KBM-7 (cell line): ENCODE measurements at regions not wholly inside any gene's neighbourhood (a gene's known extent, or its start where the extent isn't known, plus 50 kb on each side); places are given as distances from the start of the nearest gene placed in this dataset.
"Not testable (repeated sequence)": the region's sequence is repeated elsewhere in the genome, so short reads cannot be mapped to it uniquely, and the experiment has no call there.

Experiments
- DNase-seq: peaks from one replicate; pipeline ENCODE4 v3.0.0-alpha.2; 2015
- in situ Hi-C: fragments of 300-500 bp; cut with MboI; formaldehyde crosslinking; loops from 2 replicates; pipeline ENCODE4 v1.14.3; 2020; ENCODE audit warnings: low sequenced_read_pairs, low pct_unique_long_range_greater_than_20kb, mixed read lengths

DNA sequence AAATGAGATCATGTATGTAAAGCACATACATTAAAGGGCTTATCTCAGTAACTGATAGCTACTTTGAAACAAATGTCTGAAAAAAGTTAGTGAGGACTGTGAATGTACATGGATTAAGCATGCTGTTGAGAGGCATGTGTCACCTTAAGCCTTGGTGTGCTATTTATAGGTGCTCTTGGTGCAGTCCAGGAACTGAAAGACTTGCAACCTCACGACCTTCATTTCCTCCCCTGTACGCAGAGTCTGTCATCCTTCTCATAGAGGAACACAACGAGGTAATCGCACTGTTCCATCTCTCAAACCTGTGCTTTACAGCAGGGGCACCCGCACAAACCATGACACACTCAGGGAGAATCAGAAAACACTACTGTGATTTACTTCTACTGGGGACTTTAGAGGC is 65.6 kb downstream of the UFM1 start:
- in situ Hi-C loops: no loop called here
- DNase-seq: peak; percentile 1

- in situ Hi-C loops: no loop called here
- DNase-seq: no peak
Observed at GRCh38 chr13:38417241-38417640, 67.6 kb downstream of the UFM1 start.

DNA sequence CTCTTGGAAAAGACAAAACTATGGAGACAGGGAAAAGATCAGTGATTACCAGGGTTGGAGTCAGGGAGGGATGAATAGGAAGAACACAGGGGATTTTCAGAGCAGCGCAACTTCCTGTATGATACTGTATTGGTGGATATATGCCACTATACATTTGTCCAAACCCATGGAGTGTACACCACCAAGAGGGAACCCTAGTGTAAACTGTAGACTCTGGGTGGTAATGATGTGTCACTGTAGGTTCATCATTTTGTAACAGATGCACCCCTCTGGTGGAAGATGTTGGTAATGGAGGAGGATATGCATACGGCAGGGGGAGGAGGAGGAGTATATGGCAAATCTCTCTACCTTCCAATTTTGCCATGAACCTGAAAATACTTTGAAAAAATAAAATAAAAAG is 68.1 kb downstream of the UFM1 start:
- peak; percentile 20 for DNase-seq
- in situ Hi-C loops: no loop called here

DNA sequence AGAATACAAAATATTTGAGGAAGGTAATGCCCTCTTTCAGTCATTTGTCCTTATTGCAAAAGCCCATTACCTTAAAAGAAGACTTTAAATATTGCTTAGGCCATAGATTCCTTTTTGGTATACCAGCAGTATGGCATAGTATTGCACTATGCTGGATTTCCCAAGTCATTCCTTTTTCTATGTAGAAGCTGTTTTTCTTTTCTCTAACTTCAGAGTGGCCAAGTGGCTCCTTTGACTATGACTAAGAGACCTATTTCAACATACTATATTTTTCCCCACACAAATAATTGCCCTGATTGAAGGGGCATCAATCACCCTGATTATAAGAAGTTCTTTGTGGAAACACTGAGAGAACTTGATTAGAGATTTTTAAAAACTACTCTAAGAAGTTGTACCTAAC is 68.6 kb downstream of the UFM1 start:
- DNase-seq: no peak
- in situ Hi-C loops: no loop called here

- DNase-seq: no peak
- in situ Hi-C loops: no loop called here
Observed at GRCh38 chr13:38419312-38419873, 69.7 kb downstream of the UFM1 start.

GRCh38 chr13:38421590-38422560 is 72.2 kb downstream of the UFM1 start:
- in situ Hi-C loops: no loop called here
- DNase-seq: no peak

DNA sequence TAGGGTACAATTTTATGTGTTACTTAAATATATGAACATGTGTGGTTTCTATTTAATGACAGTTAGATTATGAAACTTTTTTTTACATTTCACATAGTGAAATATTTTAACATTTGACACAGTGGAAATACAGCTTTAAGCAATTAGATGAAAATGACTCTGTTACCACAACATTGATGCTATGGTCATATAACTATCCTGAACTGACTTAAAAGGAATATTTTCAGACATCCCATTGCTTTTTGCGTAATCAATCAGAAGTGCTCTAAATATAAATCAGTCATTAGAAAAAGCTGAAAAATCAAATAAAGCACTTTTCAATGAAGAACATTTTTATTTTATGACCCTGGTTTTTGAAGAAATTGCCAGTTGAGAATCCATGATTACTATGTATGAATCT is 80.3 kb downstream of the UFM1 start:
- no peak for DNase-seq
- in situ Hi-C loops: no loop called here

GRCh38 chr13:38430796-38431195 is 81.1 kb downstream of the UFM1 start:
- DNase-seq: no peak
- in situ Hi-C loops: no loop called here

- no peak for DNase-seq
- in situ Hi-C loops: no loop called here
Observed at GRCh38 chr13:38440666-38441065, 91.0 kb downstream of the UFM1 start.

DNA sequence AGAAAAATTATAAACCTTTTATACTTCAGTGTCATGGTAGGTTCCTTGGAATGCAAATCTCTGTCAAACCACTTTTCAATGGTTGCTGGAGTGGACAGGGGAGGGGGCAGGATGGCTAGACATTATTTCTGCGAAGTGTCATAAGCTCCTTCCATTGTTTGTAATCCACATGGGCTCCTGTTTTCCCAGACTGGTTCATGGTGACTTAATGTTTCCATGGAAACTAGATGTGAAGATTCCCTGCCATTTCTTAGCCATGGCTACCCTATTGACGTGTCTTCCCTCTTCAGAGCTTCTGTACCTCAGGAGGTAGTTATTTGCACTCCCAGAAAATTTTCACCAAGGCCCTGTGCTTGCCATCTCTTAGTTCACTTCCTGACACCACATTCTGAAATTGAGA is 95.3 kb downstream of the UFM1 start:
- in situ Hi-C loops: no loop called here
- DNase-seq: no peak

DNA sequence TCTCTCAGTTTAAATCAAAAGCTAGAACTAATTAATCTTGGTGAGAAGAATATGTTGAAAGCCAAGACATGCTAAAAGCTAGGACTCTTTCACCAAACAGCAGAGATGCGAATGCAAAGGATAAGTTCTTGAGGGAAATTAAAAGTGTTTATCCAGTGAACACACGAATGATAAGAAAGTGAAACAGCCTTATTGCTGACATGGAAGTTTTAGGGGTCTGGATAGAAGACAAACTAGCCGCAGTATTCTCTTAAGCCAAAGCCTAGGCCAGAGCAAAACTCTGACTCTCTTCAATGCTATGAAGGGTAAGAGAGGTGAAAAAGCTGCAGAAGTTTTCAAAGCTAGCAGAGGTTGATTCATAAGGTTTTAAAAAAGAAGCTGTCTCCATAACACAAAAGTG is 103.0 kb downstream of the UFM1 start:
- DNase-seq: no peak

DNA sequence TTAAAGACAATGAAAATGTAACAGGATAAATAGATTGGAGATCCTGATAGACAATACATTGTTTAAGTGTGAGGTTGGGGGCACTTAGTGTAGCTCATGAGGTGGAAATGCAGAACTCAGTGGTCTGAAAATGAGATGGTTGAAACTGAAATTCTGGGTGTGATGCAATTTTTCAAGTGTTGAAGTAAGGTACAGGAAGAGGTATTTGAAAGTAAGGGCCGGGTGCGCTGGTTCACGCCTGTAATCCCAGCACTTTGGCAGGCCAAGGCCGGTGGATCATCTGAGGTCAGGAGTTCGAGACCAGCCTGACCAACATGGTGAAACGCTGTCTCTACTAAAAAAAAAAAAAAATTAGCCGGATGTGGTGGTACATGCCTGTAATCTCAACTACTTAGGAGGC is 113.0 kb downstream of the UFM1 start:
- DNase-seq: no peak
- in situ Hi-C loops: no loop called here

More for the DNA sequence above, 103.0 kb downstream of the UFM1 start:
- in situ Hi-C loops: no loop called here

DNA sequence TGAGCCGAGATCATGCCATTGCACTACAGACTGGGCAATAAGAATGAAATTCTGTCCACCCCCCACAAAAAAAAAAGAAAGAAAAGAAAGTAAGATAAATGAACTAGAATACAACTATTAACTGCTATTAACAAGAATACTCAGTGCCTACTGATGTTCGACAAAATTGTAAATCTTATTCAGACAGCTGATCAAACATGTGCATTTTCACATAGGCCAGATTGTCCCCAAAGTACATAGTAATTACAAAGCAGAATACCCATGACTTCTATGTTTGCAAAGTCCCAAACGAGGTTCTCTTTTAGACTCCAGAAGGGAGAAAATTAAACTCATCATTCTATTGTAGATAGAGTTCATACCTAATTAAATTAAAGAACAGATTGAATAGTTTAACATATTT is 113.4 kb downstream of the UFM1 start:
- DNase-seq: no peak
- in situ Hi-C loops: no loop called here

DNA sequence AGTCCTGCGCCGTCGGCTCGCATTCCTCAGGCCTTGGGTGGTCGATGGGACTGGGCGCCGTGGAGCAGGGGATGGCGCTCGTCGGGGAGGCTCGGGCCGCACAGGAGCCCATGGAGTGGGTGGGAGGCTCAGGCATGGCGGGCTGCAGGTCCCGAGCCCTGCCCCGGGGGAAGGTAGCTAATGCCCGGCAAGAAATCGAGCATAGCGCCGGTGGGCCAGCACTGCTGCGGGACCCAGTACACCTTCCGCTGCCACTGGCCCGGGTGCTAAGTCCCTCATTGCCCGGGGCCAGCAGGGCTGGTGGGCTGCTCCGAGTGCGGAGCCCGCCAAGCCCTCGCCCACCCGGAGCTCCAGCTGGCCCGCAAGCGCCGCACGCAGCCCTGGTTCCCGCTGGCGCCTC is 122.8 kb downstream of the UFM1 start:
- in situ Hi-C loops, DNase-seq: not testable (repeated sequence)

DNA sequence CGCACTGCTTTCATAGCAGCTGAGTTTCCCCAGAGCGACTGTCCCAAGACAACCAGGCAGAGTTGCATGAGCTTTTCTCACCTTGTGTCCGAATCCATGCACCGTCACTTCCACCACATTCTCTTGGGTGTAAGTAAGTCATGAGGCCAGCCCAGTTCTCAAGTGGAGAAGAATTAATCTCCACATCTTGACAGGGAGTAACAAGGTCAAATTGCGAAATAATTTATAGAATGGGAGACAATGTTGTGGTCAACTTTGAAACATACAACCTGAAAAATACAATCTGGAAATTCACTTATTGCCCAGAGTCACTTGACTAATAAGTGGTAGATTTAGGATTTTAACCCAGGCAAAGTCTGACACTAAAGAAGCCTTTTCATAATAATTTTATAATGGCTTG is 123.7 kb downstream of the UFM1 start:
- in situ Hi-C loops: no loop called here
- DNase-seq: no peak

- in situ Hi-C loops: no loop called here
- DNase-seq: no peak
Observed at GRCh38 chr13:38477676-38478075, 128.0 kb downstream of the UFM1 start.

GRCh38 chr13:38483623-38484022 is 134.0 kb downstream of the UFM1 start:
- no peak for DNase-seq
- in situ Hi-C loops: no loop called here

- in situ Hi-C loops: no loop called here
- DNase-seq: no peak
Observed at GRCh38 chr13:38490657-38491056, 141.0 kb downstream of the UFM1 start.

- in situ Hi-C loops: no loop called here
- DNase-seq: no peak
Observed at GRCh38 chr13:38494445-38494844, 144.8 kb downstream of the UFM1 start.

DNA sequence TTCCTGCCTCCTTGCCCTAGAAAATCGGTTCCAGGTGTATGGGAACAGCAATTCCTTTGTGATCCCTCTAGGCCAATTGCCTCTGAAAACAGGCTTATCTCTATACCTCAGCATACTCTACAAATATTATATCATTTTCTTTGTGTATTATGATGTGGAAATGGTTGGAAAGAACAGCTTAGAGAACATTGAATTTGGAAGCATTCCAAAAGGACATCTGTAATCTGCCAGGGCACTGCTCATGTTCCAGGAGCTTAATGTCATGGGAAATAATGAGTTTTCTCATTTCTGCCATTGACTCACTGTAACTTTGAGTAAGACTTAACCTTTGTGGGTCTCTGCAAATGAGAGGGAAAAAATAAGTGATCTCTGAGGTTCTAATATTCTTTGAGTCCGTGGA is 147.3 kb downstream of the UFM1 start:
- DNase-seq: no peak
- in situ Hi-C loops: no loop called here

GRCh38 chr13:38498271-38498670 is 148.6 kb downstream of the UFM1 start:
- in situ Hi-C loops: no loop called here
- DNase-seq: no peak
